H9 (cell line): ENCODE measurements at regions not wholly inside any gene's neighbourhood (a gene's known extent, or its start where the extent isn't known, plus 50 kb on each side); places are given as distances from the start of the nearest gene placed in this dataset.

ENCODE experiments used
- DNase-seq: peaks from one replicate; pipeline ENCODE4 v3.0.0-alpha.2; 2017
- H2AFZ ChIP-seq: one replicate; pipeline ENCODE4 v1.6.1; 2013; ENCODE audit warnings: mild to moderate bottlenecking, low read length, control low read depth, moderate library complexity
- H2AK5ac ChIP-seq: 2 replicates; pipeline ENCODE4 v1.6.1; 2013; ENCODE audit warnings: low read length, control low read depth, mixed read lengths; ENCODE audit not compliant: insufficient read length
- H2BK120ac ChIP-seq: one replicate; pipeline ENCODE4 v1.6.1; 2013; ENCODE audit warnings: low read depth, mild to moderate bottlenecking, low read length, control low read depth, inconsistent platforms; ENCODE audit not compliant: poor library complexity, severe bottlenecking
- H2BK12ac ChIP-seq: 2 replicates; pipeline ENCODE4 v1.6.1; 2013; ENCODE audit warnings: low read length, control low read depth, mixed read lengths, low read depth; ENCODE audit not compliant: insufficient read length
- H2BK15ac ChIP-seq: 2 replicates; pipeline ENCODE4 v1.6.1; 2013; ENCODE audit warnings: low read depth, low read length, control low read depth
- H2BK20ac ChIP-seq: one replicate; pipeline ENCODE4 v1.6.1; 2013; ENCODE audit warnings: low read depth, mild to moderate bottlenecking, low read length, control low read depth, inconsistent platforms; ENCODE audit not compliant: poor library complexity, severe bottlenecking
- H2BK5ac ChIP-seq: 2 replicates; pipeline ENCODE4 v1.6.1; 2013; ENCODE audit warnings: low read length, control low read depth, mixed read lengths; ENCODE audit not compliant: insufficient read length
- H3K14ac ChIP-seq: 2 replicates; pipeline ENCODE4 v1.6.1; 2013; ENCODE audit warnings: low read length, control low read depth; ENCODE audit not compliant: insufficient read depth
- H3K18ac ChIP-seq: 2 replicates; pipeline ENCODE4 v1.6.1; 2013; ENCODE audit warnings: low read depth, mild to moderate bottlenecking, mixed read lengths, low read length, control low read depth; ENCODE audit not compliant: insufficient read length
- H3K23ac ChIP-seq: 2 replicates; pipeline ENCODE4 v1.6.1; 2013; ENCODE audit warnings: low read length, control low read depth, mixed read lengths, low read depth; ENCODE audit not compliant: insufficient read length
- H3K23me2 ChIP-seq: 2 replicates; pipeline ENCODE4 v1.6.1; 2013; ENCODE audit warnings: low read depth, mild to moderate bottlenecking, mixed read lengths, low read length, control low read depth; ENCODE audit not compliant: insufficient read length, poor library complexity, severe bottlenecking
- H3K27ac ChIP-seq: 2 replicates; pipeline ENCODE4 v1.5.1; 2013; ENCODE audit warnings: low read length, control low read depth, mixed read lengths, low read depth; ENCODE audit not compliant: insufficient read length
- H3K27me3 ChIP-seq: 2 replicates; pipeline ENCODE4 v1.6.1; 2013; ENCODE audit warnings: low read length, control low read depth, inconsistent platforms; ENCODE audit not compliant: insufficient read depth
- H3K4ac ChIP-seq: 2 replicates; pipeline ENCODE4 v1.6.1; 2013; ENCODE audit warnings: low read depth, mild to moderate bottlenecking, control low read depth, inconsistent platforms, low read length, moderate library complexity
- H3K4me1 ChIP-seq: 2 replicates; pipeline ENCODE4 v1.6.1; 2013; ENCODE audit warnings: low read length, control low read depth, inconsistent platforms; ENCODE audit not compliant: insufficient read depth
- H3K4me2 ChIP-seq: 2 replicates; pipeline ENCODE4 v1.6.1; 2013; ENCODE audit warnings: low read length, control low read depth, mixed read lengths; ENCODE audit not compliant: insufficient read length, insufficient read depth
- H3K56ac ChIP-seq: 2 replicates; pipeline ENCODE4 v1.6.1; 2013; ENCODE audit warnings: low read depth, mild to moderate bottlenecking, mixed read lengths, low read length, control low read depth; ENCODE audit not compliant: insufficient read length
- H3K79me1 ChIP-seq: 2 replicates; pipeline ENCODE4 v1.6.1; 2013; ENCODE audit warnings: low read depth, mild to moderate bottlenecking, moderate library complexity, low read length, control low read depth, inconsistent platforms; ENCODE audit not compliant: insufficient read depth, poor library complexity, severe bottlenecking
- H3K79me2 ChIP-seq: 2 replicates; pipeline ENCODE4 v1.6.1; 2013; ENCODE audit warnings: low read length, control low read depth, inconsistent platforms; ENCODE audit not compliant: insufficient read depth
- H3K9ac ChIP-seq: 2 replicates; pipeline ENCODE4 v1.6.1; 2013; ENCODE audit warnings: low read length, control low read depth, mixed read lengths; ENCODE audit not compliant: insufficient read length; ENCODE audit errors: extremely low read depth
- H3K9me3 ChIP-seq: one replicate; pipeline ENCODE4 v1.6.1; 2013; ENCODE audit warnings: low read depth, low read length, inconsistent platforms; ENCODE audit not compliant: control insufficient read depth
- H3T11ph ChIP-seq: one replicate; pipeline ENCODE4 v1.6.1; 2013; ENCODE audit warnings: mild to moderate bottlenecking, low read length, control low read depth, inconsistent platforms
- H4K20me1 ChIP-seq: one replicate; pipeline ENCODE4 v1.6.1; 2013; ENCODE audit not compliant: control insufficient read depth, insufficient read length, insufficient read depth
- H4K5ac ChIP-seq: 2 replicates; pipeline ENCODE4 v1.6.1; 2013; ENCODE audit warnings: low read depth, mild to moderate bottlenecking, mixed read lengths, low read length, control low read depth; ENCODE audit not compliant: insufficient read length
- H4K8ac ChIP-seq: replicated peaks from 2 replicates; pipeline ENCODE4 v1.6.1; 2013; ENCODE audit warnings: low read length, control low read depth, mixed read lengths, low read depth; ENCODE audit not compliant: insufficient read length
- H4K91ac ChIP-seq: 2 replicates; pipeline ENCODE4 v1.6.1; 2013; ENCODE audit warnings: low read depth, mild to moderate bottlenecking, moderate library complexity, mixed read lengths, low read length, control low read depth; ENCODE audit not compliant: insufficient read length
- H3K27ac Mint-ChIP-seq, 3 experiments: 2 replicates in 2 of 3; 3 replicates in 1 of 3; pipeline ENCODE4 v1.8.0; 2020 to 2021; ENCODE audit warnings: mixed read lengths in 3 of 3, mild to moderate bottlenecking in 1 of 3, moderate library complexity in 1 of 3
- H3K27me3 Mint-ChIP-seq: 2 replicates; pipeline ENCODE4 v1.8.0; 2021; ENCODE audit warnings: low read depth, mild to moderate bottlenecking, moderate library complexity, mixed read lengths
- H3K36me3 Mint-ChIP-seq, 3 experiments: 2 replicates in 2 of 3; 3 replicates in 1 of 3; pipeline ENCODE4 v1.8.0; 2020 to 2021; ENCODE audit warnings: low read depth in 3 of 3, mixed read lengths in 3 of 3; ENCODE audit not compliant: insufficient read depth in 1 of 3
- H3K4me1 Mint-ChIP-seq, 2 experiments: 2 replicates each; pipeline ENCODE4 v1.8.0; 2020; ENCODE audit warnings: mixed read lengths in 2 of 2
- H3K4me3 Mint-ChIP-seq, 2 experiments: 2 replicates in 1 of 2; 3 replicates in 1 of 2; pipeline ENCODE4 v1.8.0; 2020 to 2021; ENCODE audit warnings: mild to moderate bottlenecking in 2 of 2, mixed read lengths in 2 of 2, moderate library complexity in 1 of 2
- H3K9me3 Mint-ChIP-seq, 2 experiments: 2 replicates in 1 of 2; 3 replicates in 1 of 2; pipeline ENCODE4 v1.8.0; 2020; ENCODE audit warnings: mild to moderate bottlenecking in 2 of 2, mixed read lengths in 2 of 2, moderate library complexity in 1 of 2
- WGBS: extraction: QIAGEN DNeasy Blood & Tissue Kit; methylation state at CpG from one replicate; pipeline ENCODE4 v1.1.7; 2013; ENCODE audit warnings: missing lambda C conversion rate, low lambda C conversion rate, mixed read lengths; ENCODE audit not compliant: insufficient read length; ENCODE audit errors: extremely low coverage; 5-methylcytosine and 5-hydroxymethylcytosine counted together
- TF ChIP-seq, protein P1 (sequence below): fragments of 200-600 bp; sonication (generic); conservative IDR thresholded peaks from 3 replicates; pipeline ENCODE4 v1.8.0; 2021; ENCODE audit warnings: antibody characterized with exemption, mild to moderate bottlenecking

DNA sequence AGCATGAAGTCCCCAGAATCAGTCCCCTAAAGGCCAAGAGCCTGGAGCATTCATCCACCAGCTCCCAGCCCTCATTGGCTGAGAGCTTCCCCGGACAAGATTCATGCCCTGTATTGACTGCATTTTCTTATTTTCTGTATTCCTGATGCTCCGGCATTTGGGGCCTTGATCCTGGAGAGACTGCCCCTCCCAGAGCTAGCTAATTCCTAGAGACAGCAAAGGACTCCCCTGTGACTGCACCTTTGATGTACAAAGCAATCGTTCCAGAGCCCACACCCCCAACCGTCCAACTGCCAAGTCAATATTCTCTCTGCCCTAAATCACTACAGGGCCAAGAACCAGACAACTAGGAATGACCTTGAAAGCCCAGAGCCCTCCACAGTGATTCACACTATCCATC lies 93.4 kb upstream of the CDH5 start:
- peaks cover 35% of the 10 kb centered on the region in 2 experiments for H3K4me1 Mint-ChIP-seq
- H4K8ac ChIP-seq: no peak overlapping the region
- no peak overlapping the region for H3K27ac ChIP-seq

More for the DNA sequence above, 93.4 kb upstream of the CDH5 start:
- H2AK5ac ChIP-seq: no peak overlapping the region
- H3K14ac ChIP-seq: no peak overlapping the region
- H3K79me1 ChIP-seq: no peaks in the 10 kb centered on the region
- H4K5ac ChIP-seq: no peak overlapping the region
- no peaks in the 10 kb centered on the region for H3K9me3 ChIP-seq
- no peaks in the 10 kb centered on the region for H3K79me2 ChIP-seq
- no peak overlapping the region for H2BK5ac ChIP-seq
- no peak overlapping the region for H3K56ac ChIP-seq
- H3T11ph ChIP-seq: no peak overlapping the region
- no peaks in the 10 kb centered on the region for H3K27me3 ChIP-seq
- H4K20me1 ChIP-seq: no peaks in the 10 kb centered on the region
- Mint-ChIP-seq H3K36me3 (peaks cover 0 to 5% (median 2%) of the 10 kb centered on the region in 3 experiments; a peak in 3 of 7 replicates), H3K9me3 (peaks cover 0 to 5% of the 10 kb centered on the region in 2 experiments; a peak in 2 of 5 replicates), H3K27ac (peak overlapping the region in 1 of 3 experiments; percentile 33; a peak in 1 of 7 replicates), H3K4me3 (no peak overlapping the region), H3K27me3 (peaks cover 23% of the 10 kb centered on the region)
- no peak overlapping the region for H2BK20ac ChIP-seq
- H3K4me2 ChIP-seq: no peak overlapping the region
- H2BK12ac ChIP-seq: no peak overlapping the region
- H2BK120ac ChIP-seq: no peak overlapping the region
- no peak overlapping the region for H3K4ac ChIP-seq
- no peak overlapping the region for H2AFZ ChIP-seq
- no peak overlapping the region for H4K91ac ChIP-seq
- H3K23ac ChIP-seq: no peak overlapping the region
- H3K4me1 ChIP-seq: no peaks in the 10 kb centered on the region
- DNase-seq: peak; percentile 8
- H2BK15ac ChIP-seq: no peak overlapping the region
- TF ChIP-seq, protein P1, sequence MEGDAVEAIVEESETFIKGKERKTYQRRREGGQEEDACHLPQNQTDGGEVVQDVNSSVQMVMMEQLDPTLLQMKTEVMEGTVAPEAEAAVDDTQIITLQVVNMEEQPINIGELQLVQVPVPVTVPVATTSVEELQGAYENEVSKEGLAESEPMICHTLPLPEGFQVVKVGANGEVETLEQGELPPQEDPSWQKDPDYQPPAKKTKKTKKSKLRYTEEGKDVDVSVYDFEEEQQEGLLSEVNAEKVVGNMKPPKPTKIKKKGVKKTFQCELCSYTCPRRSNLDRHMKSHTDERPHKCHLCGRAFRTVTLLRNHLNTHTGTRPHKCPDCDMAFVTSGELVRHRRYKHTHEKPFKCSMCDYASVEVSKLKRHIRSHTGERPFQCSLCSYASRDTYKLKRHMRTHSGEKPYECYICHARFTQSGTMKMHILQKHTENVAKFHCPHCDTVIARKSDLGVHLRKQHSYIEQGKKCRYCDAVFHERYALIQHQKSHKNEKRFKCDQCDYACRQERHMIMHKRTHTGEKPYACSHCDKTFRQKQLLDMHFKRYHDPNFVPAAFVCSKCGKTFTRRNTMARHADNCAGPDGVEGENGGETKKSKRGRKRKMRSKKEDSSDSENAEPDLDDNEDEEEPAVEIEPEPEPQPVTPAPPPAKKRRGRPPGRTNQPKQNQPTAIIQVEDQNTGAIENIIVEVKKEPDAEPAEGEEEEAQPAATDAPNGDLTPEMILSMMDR: no peak
- no peak overlapping the region for H3K18ac ChIP-seq
- WGBS: no CpG with 5 or more reads among the region's 4 CpGs
- H3K9ac ChIP-seq: no peak overlapping the region
- no peaks in the 10 kb centered on the region for H3K23me2 ChIP-seq
